ENCODE measurements at regions not wholly inside any gene's neighbourhood (a gene's known extent, or its start where the extent isn't known, plus 50 kb on each side); places are given as distances from the start of the nearest gene placed in this dataset.

DNA sequence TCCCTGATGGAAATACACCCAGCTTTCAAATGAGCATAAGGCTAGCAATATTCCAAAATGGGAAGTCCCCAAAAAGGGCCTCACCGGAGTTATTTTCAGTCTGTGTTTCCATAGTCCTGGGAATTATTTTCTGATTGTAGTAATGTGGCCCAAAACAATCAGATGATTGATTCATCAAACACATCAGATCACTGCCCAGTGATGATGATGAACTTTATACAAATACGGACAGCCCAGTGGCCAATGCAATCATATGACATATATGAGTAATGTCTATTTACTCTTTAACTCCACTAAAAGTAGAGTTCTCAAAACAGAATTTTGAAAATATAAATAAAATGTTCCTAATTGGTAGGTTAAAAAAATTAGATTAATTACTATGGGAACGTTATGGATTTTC, 467.8 kb downstream of the ZNF608 start (continued):
- TF ChIP-seq TAF1 (conservative IDR thresholded peaks at IDR 0.05), result no peak
- TF ChIP-seq YY1 (IDR thresholded peaks at IDR 0.05), result no peak
- TF ChIP-seq, protein P1, sequence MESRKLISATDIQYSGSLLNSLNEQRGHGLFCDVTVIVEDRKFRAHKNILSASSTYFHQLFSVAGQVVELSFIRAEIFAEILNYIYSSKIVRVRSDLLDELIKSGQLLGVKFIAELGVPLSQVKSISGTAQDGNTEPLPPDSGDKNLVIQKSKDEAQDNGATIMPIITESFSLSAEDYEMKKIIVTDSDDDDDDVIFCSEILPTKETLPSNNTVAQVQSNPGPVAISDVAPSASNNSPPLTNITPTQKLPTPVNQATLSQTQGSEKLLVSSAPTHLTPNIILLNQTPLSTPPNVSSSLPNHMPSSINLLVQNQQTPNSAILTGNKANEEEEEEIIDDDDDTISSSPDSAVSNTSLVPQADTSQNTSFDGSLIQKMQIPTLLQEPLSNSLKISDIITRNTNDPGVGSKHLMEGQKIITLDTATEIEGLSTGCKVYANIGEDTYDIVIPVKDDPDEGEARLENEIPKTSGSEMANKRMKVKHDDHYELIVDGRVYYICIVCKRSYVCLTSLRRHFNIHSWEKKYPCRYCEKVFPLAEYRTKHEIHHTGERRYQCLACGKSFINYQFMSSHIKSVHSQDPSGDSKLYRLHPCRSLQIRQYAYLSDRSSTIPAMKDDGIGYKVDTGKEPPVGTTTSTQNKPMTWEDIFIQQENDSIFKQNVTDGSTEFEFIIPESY (IDR thresholded peaks at IDR 0.05), result no peak
- TF ChIP-seq, protein P2, sequence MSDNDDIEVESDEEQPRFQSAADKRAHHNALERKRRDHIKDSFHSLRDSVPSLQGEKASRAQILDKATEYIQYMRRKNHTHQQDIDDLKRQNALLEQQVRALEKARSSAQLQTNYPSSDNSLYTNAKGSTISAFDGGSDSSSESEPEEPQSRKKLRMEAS (IDR thresholded peaks at IDR 0.05), result no peak
- TF ChIP-seq JUND (IDR thresholded peaks at IDR 0.05), result no peak
- no peak for TF ChIP-seq SP1 (IDR thresholded peaks at IDR 0.05)
- TF ChIP-seq FOXA1 (IDR thresholded peaks at IDR 0.05), result no peak
- TF ChIP-seq RAD21 (IDR thresholded peaks at IDR 0.05), result no peak

DNA sequence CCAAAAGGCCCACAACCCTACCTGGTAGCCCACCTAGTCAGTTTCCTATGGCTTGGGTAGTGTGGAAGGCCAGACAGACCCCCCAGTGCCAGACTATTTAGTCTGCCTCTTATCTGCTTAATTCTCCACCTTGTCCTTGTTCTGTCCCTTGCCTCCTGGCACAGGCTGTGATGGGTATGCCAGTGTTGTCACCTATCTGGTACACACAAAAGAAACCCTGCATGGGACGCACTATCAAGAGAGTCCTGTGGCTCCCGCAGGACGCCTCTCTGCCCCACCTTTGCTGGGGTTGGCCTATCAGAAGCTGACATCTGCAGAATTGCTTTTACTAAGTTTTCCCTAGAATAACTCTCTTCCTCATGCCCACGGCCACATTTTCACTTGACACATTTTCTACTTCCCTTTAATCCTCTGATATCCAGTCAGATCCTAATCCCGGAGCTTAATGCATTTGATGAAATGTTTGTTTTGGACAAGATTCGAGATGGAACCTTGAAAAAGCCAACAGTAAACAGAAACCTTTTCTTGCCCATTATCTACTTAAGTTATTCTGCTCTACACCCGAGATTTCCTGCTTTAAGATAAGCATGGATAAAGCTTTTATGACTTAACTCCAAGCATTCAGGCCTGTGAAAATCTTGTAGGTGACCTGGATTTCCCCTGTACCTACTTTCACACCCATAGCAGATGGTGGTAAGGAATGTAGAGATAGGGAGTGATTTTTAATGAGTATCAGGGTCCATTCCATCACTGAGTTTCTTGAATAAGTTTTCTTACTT, 468.5 kb downstream of the ZNF608 start:
- Histone ChIP-seq H3K27me3 (ENCODE audit: control insufficient read depth in 4 of 4, insufficient read depth in 4 of 4, low read length in 3 of 4) (peaks cover 0 to 3% (median 0%) of the 10 kb centered on the region in 4 donors), H3K4me1 (ENCODE audit: control insufficient read depth in 4 of 4, insufficient read depth in 4 of 4, low read length in 3 of 4) (no peaks in the 10 kb centered on the region), H3K27ac (ENCODE audit: low read depth in 1 of 2, low read length in 2 of 2) (no peak overlapping the region), H3K36me3 (ENCODE audit: control insufficient read depth in 4 of 4, insufficient read depth in 3 of 4, low read depth in 1 of 4, low read length in 3 of 4) (no peaks in the 10 kb centered on the region), H3K9me3 (ENCODE audit: control insufficient read depth in 4 of 4, low read length in 3 of 4) (no peaks in the 10 kb centered on the region), H3K9ac (ENCODE audit: low read depth in 1 of 2, low read length in 2 of 2) (no peak overlapping the region), H3K4me3 (ENCODE audit: low read depth in 1 of 3, low read length in 3 of 3) (no peak overlapping the region)
- TF ChIP-seq RAD21 (IDR thresholded peaks at IDR 0.05) (no peak), FOXA2 (IDR thresholded peaks at IDR 0.05) (no peak), SP1 (IDR thresholded peaks at IDR 0.05) (no peak), EGR1 (IDR thresholded peaks at IDR 0.05; ENCODE audit: low read depth in 2 of 2) (no peak), YY1 (IDR thresholded peaks at IDR 0.05) (no peak), RXRA (IDR thresholded peaks at IDR 0.05) (no peak), NR2F2 (IDR thresholded peaks at IDR 0.05) (no peak), HNF4G (IDR thresholded peaks at IDR 0.05) (no peak), FOXA1 (IDR thresholded peaks at IDR 0.05) (no peak), GABPA (IDR thresholded peaks at IDR 0.05 in 1 of 2, conservative IDR thresholded peaks at IDR 0.05 in 1 of 2) (no peak), TAF1 (conservative IDR thresholded peaks at IDR 0.05) (no peak), JUND (IDR thresholded peaks at IDR 0.05) (no peak), HNF4A (conservative IDR thresholded peaks at IDR 0.05) (no peak)
- TF ChIP-seq, protein P3, sequence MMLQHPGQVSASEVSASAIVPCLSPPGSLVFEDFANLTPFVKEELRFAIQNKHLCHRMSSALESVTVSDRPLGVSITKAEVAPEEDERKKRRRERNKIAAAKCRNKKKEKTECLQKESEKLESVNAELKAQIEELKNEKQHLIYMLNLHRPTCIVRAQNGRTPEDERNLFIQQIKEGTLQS (IDR thresholded peaks at IDR 0.05), result no peak
- TF ChIP-seq, protein P2 (IDR thresholded peaks at IDR 0.05), result no peak
- TF ChIP-seq, protein P1 (IDR thresholded peaks at IDR 0.05), result no peak
- TF ChIP-seq, protein P4, sequence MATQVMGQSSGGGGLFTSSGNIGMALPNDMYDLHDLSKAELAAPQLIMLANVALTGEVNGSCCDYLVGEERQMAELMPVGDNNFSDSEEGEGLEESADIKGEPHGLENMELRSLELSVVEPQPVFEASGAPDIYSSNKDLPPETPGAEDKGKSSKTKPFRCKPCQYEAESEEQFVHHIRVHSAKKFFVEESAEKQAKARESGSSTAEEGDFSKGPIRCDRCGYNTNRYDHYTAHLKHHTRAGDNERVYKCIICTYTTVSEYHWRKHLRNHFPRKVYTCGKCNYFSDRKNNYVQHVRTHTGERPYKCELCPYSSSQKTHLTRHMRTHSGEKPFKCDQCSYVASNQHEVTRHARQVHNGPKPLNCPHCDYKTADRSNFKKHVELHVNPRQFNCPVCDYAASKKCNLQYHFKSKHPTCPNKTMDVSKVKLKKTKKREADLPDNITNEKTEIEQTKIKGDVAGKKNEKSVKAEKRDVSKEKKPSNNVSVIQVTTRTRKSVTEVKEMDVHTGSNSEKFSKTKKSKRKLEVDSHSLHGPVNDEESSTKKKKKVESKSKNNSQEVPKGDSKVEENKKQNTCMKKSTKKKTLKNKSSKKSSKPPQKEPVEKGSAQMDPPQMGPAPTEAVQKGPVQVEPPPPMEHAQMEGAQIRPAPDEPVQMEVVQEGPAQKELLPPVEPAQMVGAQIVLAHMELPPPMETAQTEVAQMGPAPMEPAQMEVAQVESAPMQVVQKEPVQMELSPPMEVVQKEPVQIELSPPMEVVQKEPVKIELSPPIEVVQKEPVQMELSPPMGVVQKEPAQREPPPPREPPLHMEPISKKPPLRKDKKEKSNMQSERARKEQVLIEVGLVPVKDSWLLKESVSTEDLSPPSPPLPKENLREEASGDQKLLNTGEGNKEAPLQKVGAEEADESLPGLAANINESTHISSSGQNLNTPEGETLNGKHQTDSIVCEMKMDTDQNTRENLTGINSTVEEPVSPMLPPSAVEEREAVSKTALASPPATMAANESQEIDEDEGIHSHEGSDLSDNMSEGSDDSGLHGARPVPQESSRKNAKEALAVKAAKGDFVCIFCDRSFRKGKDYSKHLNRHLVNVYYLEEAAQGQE (IDR thresholded peaks at IDR 0.05), result no peak
- TF ChIP-seq, protein P5, sequence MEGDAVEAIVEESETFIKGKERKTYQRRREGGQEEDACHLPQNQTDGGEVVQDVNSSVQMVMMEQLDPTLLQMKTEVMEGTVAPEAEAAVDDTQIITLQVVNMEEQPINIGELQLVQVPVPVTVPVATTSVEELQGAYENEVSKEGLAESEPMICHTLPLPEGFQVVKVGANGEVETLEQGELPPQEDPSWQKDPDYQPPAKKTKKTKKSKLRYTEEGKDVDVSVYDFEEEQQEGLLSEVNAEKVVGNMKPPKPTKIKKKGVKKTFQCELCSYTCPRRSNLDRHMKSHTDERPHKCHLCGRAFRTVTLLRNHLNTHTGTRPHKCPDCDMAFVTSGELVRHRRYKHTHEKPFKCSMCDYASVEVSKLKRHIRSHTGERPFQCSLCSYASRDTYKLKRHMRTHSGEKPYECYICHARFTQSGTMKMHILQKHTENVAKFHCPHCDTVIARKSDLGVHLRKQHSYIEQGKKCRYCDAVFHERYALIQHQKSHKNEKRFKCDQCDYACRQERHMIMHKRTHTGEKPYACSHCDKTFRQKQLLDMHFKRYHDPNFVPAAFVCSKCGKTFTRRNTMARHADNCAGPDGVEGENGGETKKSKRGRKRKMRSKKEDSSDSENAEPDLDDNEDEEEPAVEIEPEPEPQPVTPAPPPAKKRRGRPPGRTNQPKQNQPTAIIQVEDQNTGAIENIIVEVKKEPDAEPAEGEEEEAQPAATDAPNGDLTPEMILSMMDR (IDR thresholded peaks at IDR 0.05; ENCODE audit: low read depth, low read length, missing input control), result no peak
- no peak for DNase-seq (ENCODE audit: low spot score)
- WGBS, result 51% methylated on average over 7 of the region's 7 CpGs
